ENCODE measurements at regions not wholly inside any gene's neighbourhood (a gene's known extent, or its start where the extent isn't known, plus 50 kb on each side); places are given as distances from the start of the nearest gene placed in this dataset.

DNA sequence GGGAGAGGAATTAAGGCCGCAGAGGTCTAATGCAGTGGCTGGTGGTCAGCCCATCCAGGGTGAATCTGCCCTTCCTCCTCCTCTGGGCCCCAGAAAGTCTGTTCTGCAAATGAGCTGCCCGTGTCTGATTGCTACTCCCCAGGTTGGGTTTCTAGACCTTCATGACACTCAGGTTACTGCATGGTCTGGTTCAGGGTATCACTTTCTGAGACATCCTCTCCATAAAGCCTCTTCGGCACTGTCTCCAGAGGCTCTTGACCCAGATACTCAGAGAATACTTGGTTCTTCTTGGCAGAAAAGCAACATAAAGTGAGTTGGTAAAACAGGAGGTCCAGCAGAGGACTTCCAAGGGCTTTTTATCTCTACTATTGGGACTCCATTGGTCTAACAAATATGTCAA lies 62.5 kb upstream of the GDNF start:
- no peak for TF ChIP-seq EZH2phosphoT487 (IDR thresholded peaks at IDR 0.05; ENCODE audit: unreplicated experiment)
- no peak for TF ChIP-seq ZNF331 (CRISPR knock-in tag; IDR thresholded peaks at IDR 0.05; ENCODE audit: low read depth)
- TF ChIP-seq, protein P1, sequence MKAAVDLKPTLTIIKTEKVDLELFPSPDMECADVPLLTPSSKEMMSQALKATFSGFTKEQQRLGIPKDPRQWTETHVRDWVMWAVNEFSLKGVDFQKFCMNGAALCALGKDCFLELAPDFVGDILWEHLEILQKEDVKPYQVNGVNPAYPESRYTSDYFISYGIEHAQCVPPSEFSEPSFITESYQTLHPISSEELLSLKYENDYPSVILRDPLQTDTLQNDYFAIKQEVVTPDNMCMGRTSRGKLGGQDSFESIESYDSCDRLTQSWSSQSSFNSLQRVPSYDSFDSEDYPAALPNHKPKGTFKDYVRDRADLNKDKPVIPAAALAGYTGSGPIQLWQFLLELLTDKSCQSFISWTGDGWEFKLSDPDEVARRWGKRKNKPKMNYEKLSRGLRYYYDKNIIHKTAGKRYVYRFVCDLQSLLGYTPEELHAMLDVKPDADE (IDR thresholded peaks at IDR 0.05), result no peak
- TF ChIP-seq, protein P2, sequence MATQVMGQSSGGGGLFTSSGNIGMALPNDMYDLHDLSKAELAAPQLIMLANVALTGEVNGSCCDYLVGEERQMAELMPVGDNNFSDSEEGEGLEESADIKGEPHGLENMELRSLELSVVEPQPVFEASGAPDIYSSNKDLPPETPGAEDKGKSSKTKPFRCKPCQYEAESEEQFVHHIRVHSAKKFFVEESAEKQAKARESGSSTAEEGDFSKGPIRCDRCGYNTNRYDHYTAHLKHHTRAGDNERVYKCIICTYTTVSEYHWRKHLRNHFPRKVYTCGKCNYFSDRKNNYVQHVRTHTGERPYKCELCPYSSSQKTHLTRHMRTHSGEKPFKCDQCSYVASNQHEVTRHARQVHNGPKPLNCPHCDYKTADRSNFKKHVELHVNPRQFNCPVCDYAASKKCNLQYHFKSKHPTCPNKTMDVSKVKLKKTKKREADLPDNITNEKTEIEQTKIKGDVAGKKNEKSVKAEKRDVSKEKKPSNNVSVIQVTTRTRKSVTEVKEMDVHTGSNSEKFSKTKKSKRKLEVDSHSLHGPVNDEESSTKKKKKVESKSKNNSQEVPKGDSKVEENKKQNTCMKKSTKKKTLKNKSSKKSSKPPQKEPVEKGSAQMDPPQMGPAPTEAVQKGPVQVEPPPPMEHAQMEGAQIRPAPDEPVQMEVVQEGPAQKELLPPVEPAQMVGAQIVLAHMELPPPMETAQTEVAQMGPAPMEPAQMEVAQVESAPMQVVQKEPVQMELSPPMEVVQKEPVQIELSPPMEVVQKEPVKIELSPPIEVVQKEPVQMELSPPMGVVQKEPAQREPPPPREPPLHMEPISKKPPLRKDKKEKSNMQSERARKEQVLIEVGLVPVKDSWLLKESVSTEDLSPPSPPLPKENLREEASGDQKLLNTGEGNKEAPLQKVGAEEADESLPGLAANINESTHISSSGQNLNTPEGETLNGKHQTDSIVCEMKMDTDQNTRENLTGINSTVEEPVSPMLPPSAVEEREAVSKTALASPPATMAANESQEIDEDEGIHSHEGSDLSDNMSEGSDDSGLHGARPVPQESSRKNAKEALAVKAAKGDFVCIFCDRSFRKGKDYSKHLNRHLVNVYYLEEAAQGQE (IDR thresholded peaks at IDR 0.05; ENCODE audit: unreplicated experiment), result no peak
- TF ChIP-seq STAT1 (IDR thresholded peaks at IDR 0.05; ENCODE audit: unreplicated experiment), result no peak
- TF ChIP-seq ZNF114 (CRISPR knock-in tag; IDR thresholded peaks at IDR 0.05), result no peak
- no peak for TF ChIP-seq EZH2 (IDR thresholded peaks at IDR 0.05; ENCODE audit: low read depth, unreplicated experiment)
- TF ChIP-seq, protein P3, sequence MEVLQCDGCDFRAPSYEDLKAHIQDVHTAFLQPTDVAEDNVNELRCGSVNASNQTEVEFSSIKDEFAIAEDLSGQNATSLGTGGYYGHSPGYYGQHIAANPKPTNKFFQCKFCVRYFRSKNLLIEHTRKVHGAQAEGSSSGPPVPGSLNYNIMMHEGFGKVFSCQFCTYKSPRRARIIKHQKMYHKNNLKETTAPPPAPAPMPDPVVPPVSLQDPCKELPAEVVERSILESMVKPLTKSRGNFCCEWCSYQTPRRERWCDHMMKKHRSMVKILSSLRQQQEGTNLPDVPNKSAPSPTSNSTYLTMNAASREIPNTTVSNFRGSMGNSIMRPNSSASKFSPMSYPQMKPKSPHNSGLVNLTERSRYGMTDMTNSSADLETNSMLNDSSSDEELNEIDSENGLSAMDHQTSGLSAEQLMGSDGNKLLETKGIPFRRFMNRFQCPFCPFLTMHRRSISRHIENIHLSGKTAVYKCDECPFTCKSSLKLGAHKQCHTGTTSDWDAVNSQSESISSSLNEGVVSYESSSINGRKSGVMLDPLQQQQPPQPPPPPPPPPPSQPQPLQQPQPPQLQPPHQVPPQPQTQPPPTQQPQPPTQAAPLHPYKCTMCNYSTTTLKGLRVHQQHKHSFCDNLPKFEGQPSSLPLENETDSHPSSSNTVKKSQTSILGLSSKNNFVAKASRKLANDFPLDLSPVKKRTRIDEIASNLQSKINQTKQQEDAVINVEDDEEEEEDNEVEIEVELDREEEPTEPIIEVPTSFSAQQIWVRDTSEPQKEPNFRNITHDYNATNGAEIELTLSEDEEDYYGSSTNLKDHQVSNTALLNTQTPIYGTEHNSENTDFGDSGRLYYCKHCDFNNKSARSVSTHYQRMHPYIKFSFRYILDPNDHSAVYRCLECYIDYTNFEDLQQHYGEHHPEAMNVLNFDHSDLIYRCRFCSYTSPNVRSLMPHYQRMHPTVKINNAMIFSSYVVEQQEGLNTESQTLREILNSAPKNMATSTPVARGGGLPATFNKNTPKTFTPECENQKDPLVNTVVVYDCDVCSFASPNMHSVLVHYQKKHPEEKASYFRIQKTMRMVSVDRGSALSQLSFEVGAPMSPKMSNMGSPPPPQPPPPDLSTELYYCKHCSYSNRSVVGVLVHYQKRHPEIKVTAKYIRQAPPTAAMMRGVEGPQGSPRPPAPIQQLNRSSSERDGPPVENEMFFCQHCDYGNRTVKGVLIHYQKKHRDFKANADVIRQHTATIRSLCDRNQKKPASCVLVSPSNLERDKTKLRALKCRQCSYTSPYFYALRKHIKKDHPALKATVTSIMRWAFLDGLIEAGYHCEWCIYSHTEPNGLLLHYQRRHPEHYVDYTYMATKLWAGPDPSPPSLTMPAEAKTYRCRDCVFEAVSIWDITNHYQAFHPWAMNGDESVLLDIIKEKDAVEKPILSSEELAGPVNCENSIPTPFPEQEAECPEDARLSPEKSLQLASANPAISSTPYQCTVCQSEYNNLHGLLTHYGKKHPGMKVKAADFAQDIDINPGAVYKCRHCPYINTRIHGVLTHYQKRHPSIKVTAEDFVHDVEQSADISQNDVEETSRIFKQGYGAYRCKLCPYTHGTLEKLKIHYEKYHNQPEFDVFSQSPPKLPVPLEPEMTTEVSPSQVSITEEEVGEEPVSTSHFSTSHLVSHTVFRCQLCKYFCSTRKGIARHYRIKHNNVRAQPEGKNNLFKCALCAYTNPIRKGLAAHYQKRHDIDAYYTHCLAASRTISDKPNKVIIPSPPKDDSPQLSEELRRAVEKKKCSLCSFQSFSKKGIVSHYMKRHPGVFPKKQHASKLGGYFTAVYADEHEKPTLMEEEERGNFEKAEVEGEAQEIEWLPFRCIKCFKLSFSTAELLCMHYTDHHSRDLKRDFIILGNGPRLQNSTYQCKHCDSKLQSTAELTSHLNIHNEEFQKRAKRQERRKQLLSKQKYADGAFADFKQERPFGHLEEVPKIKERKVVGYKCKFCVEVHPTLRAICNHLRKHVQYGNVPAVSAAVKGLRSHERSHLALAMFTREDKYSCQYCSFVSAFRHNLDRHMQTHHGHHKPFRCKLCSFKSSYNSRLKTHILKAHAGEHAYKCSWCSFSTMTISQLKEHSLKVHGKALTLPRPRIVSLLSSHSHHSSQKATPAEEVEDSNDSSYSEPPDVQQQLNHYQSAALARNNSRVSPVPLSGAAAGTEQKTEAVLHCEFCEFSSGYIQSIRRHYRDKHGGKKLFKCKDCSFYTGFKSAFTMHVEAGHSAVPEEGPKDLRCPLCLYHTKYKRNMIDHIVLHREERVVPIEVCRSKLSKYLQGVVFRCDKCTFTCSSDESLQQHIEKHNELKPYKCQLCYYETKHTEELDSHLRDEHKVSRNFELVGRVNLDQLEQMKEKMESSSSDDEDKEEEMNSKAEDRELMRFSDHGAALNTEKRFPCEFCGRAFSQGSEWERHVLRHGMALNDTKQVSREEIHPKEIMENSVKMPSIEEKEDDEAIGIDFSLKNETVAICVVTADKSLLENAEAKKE (CRISPR knock-in tag; IDR thresholded peaks at IDR 0.05), result no peak
- TF ChIP-seq POLR2AphosphoS5 (IDR thresholded peaks at IDR 0.05; ENCODE audit: low read depth), result no peak
- TF ChIP-seq, protein P4, sequence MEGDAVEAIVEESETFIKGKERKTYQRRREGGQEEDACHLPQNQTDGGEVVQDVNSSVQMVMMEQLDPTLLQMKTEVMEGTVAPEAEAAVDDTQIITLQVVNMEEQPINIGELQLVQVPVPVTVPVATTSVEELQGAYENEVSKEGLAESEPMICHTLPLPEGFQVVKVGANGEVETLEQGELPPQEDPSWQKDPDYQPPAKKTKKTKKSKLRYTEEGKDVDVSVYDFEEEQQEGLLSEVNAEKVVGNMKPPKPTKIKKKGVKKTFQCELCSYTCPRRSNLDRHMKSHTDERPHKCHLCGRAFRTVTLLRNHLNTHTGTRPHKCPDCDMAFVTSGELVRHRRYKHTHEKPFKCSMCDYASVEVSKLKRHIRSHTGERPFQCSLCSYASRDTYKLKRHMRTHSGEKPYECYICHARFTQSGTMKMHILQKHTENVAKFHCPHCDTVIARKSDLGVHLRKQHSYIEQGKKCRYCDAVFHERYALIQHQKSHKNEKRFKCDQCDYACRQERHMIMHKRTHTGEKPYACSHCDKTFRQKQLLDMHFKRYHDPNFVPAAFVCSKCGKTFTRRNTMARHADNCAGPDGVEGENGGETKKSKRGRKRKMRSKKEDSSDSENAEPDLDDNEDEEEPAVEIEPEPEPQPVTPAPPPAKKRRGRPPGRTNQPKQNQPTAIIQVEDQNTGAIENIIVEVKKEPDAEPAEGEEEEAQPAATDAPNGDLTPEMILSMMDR (conservative IDR thresholded peaks at IDR 0.05; ENCODE audit: low read depth in 2 of 2), result no peak
- no peak for TF ChIP-seq NANOG (IDR thresholded peaks at IDR 0.05; ENCODE audit: borderline replicate concordance)
- TF ChIP-seq JUNB (IDR thresholded peaks at IDR 0.05; ENCODE audit: unreplicated experiment), result no peak
- TF ChIP-seq CREB1 (CRISPR knock-in tag; IDR thresholded peaks at IDR 0.05; ENCODE audit: low read depth), result no peak
- H4K20me1 ChIP-seq (replicated peaks; ENCODE audit: insufficient read depth), result no peaks in the 10 kb centered on the region

More for the DNA sequence above, 62.5 kb upstream of the GDNF start:
- ATAC-seq, result no peak
- H3K79me2 ChIP-seq (replicated peaks; ENCODE audit: insufficient read depth), result no peaks in the 10 kb centered on the region
- H2AFZ ChIP-seq, result no peak overlapping the region
- H3K9me3 Mint-ChIP-seq, result peaks cover 13% of the 10 kb centered on the region
- H3K36me3 ChIP-seq (ENCODE audit: insufficient read depth), result no peaks in the 10 kb centered on the region
- H3K4me1 Mint-ChIP-seq, result no peaks in the 10 kb centered on the region
- no peak overlapping the region for H3K27ac Mint-ChIP-seq
- H3K27me3 Mint-ChIP-seq (ENCODE audit: insufficient read depth, low read depth, poor library complexity), result peaks cover 2% of the 10 kb centered on the region
- no peaks in the 10 kb centered on the region for H3K4me1 ChIP-seq (ENCODE audit: insufficient read depth)
- H3F3A ChIP-seq (replicated peaks; ENCODE audit: low read depth), result no peaks in the 10 kb centered on the region
- H3K4me3 ChIP-seq, result no peak overlapping the region
- H3K4me3 Mint-ChIP-seq, result no peak overlapping the region
- H3K27me3 ChIP-seq (ENCODE audit: insufficient read depth), result no peaks in the 10 kb centered on the region
- no peaks in the 10 kb centered on the region; the same call in 2 of the 3 replicates for H3K36me3 Mint-ChIP-seq (ENCODE audit: low read depth)
- 0 out of 2 replicates have a peak, but pooled peaks cover 7% of the 10 kb centered on the region for H3K9me2 ChIP-seq (ENCODE audit: insufficient read depth)
- H3K4me2 ChIP-seq, result no peak overlapping the region
- H3K27ac ChIP-seq (ENCODE audit: low read depth), result no peak overlapping the region
- DNase-seq (ENCODE audit: low spot score), result no peak
